Mesothelial cell of epicardium (in vitro differentiated cells): ENCODE measurements at regions not wholly inside any gene's neighbourhood (a gene's known extent, or its start where the extent isn't known, plus 50 kb on each side); places are given as distances from the start of the nearest gene placed in this dataset.

Experiments used
- DNase-seq, 2 experiments: peaks; one replicate each; pipeline ENCODE4 v3.0.0; 2021; ENCODE audit warnings: low spot score in 2 of 2; ENCODE audit not compliant: unreplicated experiment in 2 of 2
- H3K27ac Mint-ChIP-seq: 2 replicates; pipeline ENCODE4 v1.8.0; 2021; ENCODE audit warnings: mixed read lengths
- H3K27me3 Mint-ChIP-seq: 2 replicates; pipeline ENCODE4 v1.8.0; 2021; ENCODE audit warnings: low read depth, mixed read lengths
- H3K36me3 Mint-ChIP-seq: 2 replicates; pipeline ENCODE4 v1.8.0; 2021; ENCODE audit warnings: mixed read lengths
- H3K4me1 Mint-ChIP-seq: 2 replicates; pipeline ENCODE4 v1.8.0; 2021; ENCODE audit warnings: mixed read lengths
- H3K4me3 Mint-ChIP-seq: 2 replicates; pipeline ENCODE4 v1.8.0; 2021; ENCODE audit warnings: mild to moderate bottlenecking, moderate library complexity, mixed read lengths
- H3K9me3 Mint-ChIP-seq: 2 replicates; pipeline ENCODE4 v1.8.0; 2021; ENCODE audit warnings: mixed read lengths
- TF ChIP-seq, protein P1 (sequence below): fragments of 200-600 bp; sonication (generic); IDR thresholded peaks from one replicate; pipeline ENCODE4 v1.5.0; 2021; ENCODE audit warnings: antibody characterized with exemption; ENCODE audit not compliant: unreplicated experiment

DNA sequence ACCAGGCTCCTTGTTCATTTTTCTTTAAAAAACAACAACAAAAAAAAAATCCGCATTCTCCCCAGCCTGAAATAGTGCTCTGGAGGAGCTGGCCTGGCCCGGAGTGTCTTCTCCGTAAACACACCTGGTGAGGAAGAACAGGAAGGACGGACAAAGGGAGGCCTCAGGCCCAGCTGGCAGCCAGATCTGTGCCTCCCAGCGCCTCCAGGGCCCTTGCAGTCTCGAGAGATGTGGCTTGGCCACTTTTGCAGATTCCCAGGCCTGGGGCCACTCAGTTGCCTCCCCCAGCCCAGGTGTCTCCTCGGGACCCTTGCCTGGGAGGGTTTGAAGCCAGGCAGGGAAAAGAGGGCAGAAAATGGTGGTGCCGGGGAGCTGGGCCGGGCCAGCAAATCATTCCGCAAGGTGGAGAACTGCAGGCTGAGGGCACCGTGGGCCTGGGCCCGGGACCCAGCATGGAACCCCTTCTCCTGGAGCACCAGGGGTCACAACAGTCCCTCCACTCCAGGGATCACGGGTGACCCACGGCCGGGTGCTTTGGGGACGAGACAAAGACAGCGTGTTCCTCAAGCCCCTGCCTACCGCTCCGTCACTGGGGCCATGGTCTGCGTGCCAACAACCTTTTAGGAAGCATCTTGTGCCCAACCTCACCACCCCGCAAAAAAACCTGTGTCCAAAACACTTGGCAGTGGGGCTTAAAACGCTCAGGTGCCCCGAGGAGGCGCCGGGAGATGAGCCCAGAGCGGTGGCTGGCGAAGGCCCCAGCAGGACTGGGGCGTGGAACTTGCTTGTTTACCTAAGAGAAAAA is 67.1 kb upstream of the WNT7B start:
- no peak for DNase-seq

DNA sequence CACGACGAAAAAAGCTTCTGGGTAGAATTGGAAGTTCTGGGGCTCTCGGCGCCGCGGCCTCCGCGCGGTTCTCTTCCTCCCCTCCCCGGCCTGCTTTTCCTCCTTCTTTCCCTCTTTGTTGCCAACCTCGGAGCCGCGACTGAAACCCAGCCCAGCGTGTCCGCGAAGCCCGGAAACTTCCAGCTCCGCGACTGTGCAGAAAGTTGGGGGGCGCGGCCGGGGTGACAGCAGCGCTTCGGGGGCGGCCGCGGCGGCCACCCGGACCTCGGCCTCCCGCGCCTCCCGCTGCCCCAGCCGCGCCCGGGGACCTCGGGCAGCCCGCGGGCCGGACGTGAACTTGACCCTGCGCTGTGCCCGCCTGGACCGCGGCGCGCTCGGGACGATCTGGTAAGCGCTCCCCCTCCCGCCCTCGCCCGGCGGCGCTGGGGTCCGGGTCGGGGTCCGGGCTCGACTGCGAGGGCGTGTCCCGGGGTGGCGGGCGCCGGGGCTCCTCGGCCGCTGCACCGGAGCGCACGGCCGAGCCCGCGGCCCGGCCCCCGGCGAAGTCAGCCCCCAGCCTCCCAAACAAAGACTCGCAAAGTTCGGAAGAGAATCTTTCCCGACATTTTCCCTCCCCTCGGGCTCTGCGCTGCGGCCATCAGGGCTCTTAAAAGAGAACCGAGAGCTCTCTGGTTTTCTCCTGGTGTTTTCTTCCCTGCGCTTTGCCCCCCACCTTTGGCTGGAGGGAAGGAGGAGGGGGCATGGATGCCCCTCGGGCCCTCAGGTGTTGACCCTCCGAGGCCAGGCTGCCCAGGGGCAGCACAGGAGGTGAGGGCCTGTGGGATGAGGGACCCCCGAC is 67.9 kb upstream of the WNT7B start:
- TF ChIP-seq, protein P1, sequence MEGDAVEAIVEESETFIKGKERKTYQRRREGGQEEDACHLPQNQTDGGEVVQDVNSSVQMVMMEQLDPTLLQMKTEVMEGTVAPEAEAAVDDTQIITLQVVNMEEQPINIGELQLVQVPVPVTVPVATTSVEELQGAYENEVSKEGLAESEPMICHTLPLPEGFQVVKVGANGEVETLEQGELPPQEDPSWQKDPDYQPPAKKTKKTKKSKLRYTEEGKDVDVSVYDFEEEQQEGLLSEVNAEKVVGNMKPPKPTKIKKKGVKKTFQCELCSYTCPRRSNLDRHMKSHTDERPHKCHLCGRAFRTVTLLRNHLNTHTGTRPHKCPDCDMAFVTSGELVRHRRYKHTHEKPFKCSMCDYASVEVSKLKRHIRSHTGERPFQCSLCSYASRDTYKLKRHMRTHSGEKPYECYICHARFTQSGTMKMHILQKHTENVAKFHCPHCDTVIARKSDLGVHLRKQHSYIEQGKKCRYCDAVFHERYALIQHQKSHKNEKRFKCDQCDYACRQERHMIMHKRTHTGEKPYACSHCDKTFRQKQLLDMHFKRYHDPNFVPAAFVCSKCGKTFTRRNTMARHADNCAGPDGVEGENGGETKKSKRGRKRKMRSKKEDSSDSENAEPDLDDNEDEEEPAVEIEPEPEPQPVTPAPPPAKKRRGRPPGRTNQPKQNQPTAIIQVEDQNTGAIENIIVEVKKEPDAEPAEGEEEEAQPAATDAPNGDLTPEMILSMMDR: no peak
- H3K27ac Mint-ChIP-seq: peak overlapping the region; percentile 89
- peaks cover 1% of the 10 kb centered on the region for H3K36me3 Mint-ChIP-seq
- no peak for DNase-seq
- H3K4me3 Mint-ChIP-seq: peak overlapping the region; percentile 76
- no peaks in the 10 kb centered on the region for H3K27me3 Mint-ChIP-seq
- peaks cover 25% of the 10 kb centered on the region for H3K4me1 Mint-ChIP-seq
- no peaks in the 10 kb centered on the region for H3K9me3 Mint-ChIP-seq

More for the DNA sequence above, 67.1 kb upstream of the WNT7B start:
- H3K9me3 Mint-ChIP-seq: no peaks in the 10 kb centered on the region
- H3K27me3 Mint-ChIP-seq: no peaks in the 10 kb centered on the region
- H3K4me1 Mint-ChIP-seq: peaks cover 25% of the 10 kb centered on the region
- peak overlapping the region; percentile 76 for H3K4me3 Mint-ChIP-seq
- no peaks in the 10 kb centered on the region for H3K36me3 Mint-ChIP-seq
- peak overlapping the region; percentile 89 for H3K27ac Mint-ChIP-seq
- TF ChIP-seq, protein P1: no peak

DNA sequence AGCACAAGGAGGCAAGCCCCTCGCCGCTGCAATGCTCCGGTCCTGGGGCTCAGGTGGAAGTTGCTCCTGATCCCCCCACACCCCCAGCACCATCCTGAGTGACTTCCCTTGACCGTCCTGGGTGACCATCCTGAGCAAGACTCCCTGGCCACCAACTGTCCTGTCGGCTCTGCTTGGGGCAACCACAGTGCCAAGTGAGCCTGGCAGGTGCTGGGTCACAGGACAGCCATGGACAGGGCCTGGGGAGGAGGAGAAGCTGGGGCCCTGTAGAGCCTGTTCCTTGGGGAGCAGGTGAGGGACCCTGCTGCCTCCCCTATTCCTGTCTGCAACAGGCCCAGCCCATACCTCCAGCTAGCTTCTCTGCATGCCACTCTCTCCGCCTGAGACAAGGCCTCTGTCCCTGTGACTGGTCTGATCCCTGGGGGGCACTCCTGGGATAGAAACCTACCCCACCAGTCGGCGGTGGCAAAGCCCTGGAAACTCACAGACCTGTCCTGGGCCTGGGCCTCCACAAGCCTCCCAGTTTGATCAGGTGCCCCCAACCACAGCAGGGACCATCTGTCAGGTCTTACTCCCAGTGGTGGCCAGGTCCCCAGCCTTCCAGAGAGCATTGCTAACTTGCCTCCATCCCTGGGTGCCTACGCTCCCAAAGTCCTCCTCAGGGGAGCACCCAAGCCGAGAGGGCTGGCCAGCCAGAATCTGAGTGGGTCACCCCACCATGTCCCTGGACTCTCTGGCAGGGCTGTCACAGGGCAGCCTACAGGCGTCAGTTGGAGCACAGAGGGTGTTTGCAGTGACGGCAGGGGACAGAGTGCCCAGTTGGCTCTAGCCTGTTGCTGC is 68.7 kb upstream of the WNT7B start:
- no peak for DNase-seq
- Mint-ChIP-seq H3K27ac (peak overlapping the region; percentile 64), H3K27me3 (no peaks in the 10 kb centered on the region), H3K36me3 (peaks cover 2% of the 10 kb centered on the region), H3K4me1 (peaks cover 25% of the 10 kb centered on the region), H3K9me3 (no peaks in the 10 kb centered on the region), H3K4me3 (peak overlapping the region; percentile 67)
- TF ChIP-seq, protein P1: no peak

DNA sequence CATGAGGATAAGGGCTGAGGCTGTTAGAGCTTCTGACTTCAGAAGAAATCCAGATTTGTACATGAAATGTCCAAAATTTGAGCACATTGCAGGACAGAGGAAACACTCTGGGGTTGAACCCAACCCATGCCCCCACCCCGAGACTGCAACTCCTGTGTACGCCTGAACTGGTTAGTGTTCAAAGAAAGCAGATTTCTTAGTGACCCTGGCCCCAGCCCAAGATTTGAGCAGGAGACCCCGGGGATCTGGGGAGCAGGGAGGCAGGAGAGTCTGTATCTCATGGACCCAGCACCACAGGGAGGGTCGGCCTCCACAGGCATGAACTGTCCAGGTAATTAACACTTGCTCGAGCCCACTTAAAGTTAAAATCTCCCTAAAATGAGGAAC is 69.3 kb upstream of the WNT7B start:
- peaks cover 25% of the 10 kb centered on the region for H3K4me1 Mint-ChIP-seq
- H3K27ac Mint-ChIP-seq: peak overlapping the region; percentile 64
- H3K4me3 Mint-ChIP-seq: no peak overlapping the region
- no peak for DNase-seq
- no peaks in the 10 kb centered on the region for H3K27me3 Mint-ChIP-seq
- TF ChIP-seq, protein P1: no peak
- no peaks in the 10 kb centered on the region for H3K9me3 Mint-ChIP-seq
- H3K36me3 Mint-ChIP-seq: peaks cover 2% of the 10 kb centered on the region

DNA sequence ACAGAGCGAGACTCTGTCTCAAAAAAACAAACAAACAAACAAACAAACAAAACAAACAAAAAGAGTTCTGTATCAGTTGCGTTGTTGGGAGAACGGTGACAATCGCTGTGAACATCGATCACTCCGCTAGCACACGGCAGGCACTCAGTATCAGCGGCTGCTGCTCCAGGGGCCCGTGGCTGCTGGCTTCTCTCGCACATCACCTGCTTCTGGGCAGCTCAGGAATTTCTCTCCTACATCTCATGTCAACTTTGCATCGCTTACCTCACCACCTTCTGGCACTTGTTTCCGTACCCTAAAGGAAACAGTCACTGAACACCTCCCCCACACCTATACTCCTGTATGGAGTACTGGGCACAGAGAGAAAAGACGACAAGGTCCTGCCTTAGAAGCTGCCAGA is 70.3 kb upstream of the WNT7B start:
- no peak for DNase-seq
- Mint-ChIP-seq H3K4me1 (peaks cover 25% of the 10 kb centered on the region), H3K27ac (no peak overlapping the region), H3K9me3 (no peaks in the 10 kb centered on the region), H3K27me3 (no peaks in the 10 kb centered on the region), H3K36me3 (peaks cover 2% of the 10 kb centered on the region), H3K4me3 (no peak overlapping the region)
- TF ChIP-seq, protein P1: no peak
